Stimulated activated CD4-positive, alpha-beta T cell treated with anti-CD3 and anti-CD28 coated beads, Interleukin-2, amount 100 ng/mL, for 24 hours (primary cell): ENCODE measurements at regions not wholly inside any gene's neighbourhood (a gene's known extent, or its start where the extent isn't known, plus 50 kb on each side); places are given as distances from the start of the nearest gene placed in this dataset.

Experiments used
- DNase-seq, 2 donors: peaks; one replicate each; pipeline ENCODE4 v3.0.0-alpha.2; 2020

- no peak for DNase-seq
Observed at GRCh38 chr12:30144777-30145683, 361.3 kb upstream of the TMTC1 start.

- DNase-seq = no peak
Observed at GRCh38 chr12:30142301-30142700, 358.6 kb upstream of the TMTC1 start.

GRCh38 chr12:30138483-30138882, 354.7 kb upstream of the TMTC1 start:
- DNase-seq = no peak

GRCh38 chr12:30136696-30137095, 353.0 kb upstream of the TMTC1 start:
- DNase-seq = no peak

- no peak for DNase-seq
Observed at GRCh38 chr12:30135776-30136175, 352.0 kb upstream of the TMTC1 start.

- DNase-seq = no peak
Observed at GRCh38 chr12:30134229-30134628, 350.5 kb upstream of the TMTC1 start.

- no peak for DNase-seq
Observed at GRCh38 chr12:30126944-30127343, 343.2 kb upstream of the TMTC1 start.

GRCh38 chr12:30120522-30120921, 336.8 kb upstream of the TMTC1 start:
- no peak for DNase-seq

- DNase-seq = no peak
Observed at GRCh38 chr12:30117483-30117882, 333.7 kb upstream of the TMTC1 start.

- no peak for DNase-seq
Observed at GRCh38 chr12:30111719-30112118, 328.0 kb upstream of the TMTC1 start.

GRCh38 chr12:30110958-30111586, 327.3 kb upstream of the TMTC1 start:
- no peak for DNase-seq

- no peak for DNase-seq
Observed at GRCh38 chr12:30110498-30110897, 326.8 kb upstream of the TMTC1 start.

GRCh38 chr12:30108666-30109065, 324.9 kb upstream of the TMTC1 start:
- DNase-seq = no peak

- no peak for DNase-seq
Observed at GRCh38 chr12:30106204-30106965, 322.6 kb upstream of the TMTC1 start.

GRCh38 chr12:30105505-30105904, 321.8 kb upstream of the TMTC1 start:
- DNase-seq = no peak

- DNase-seq = no peak
Observed at GRCh38 chr12:30104971-30105370, 321.2 kb upstream of the TMTC1 start.

- DNase-seq = no peak
Observed at GRCh38 chr12:30100741-30101140, 317.0 kb upstream of the TMTC1 start.

- no peak for DNase-seq
Observed at GRCh38 chr12:30098677-30099076, 314.9 kb upstream of the TMTC1 start.

- DNase-seq = no peak
Observed at GRCh38 chr12:30095511-30095910, 311.8 kb upstream of the TMTC1 start.

GRCh38 chr12:30092983-30093617, 309.4 kb upstream of the TMTC1 start:
- no peak for DNase-seq

- no peak for DNase-seq
Observed at GRCh38 chr12:30090258-30090657, 306.5 kb upstream of the TMTC1 start.

GRCh38 chr12:30088259-30088995, 304.7 kb upstream of the TMTC1 start:
- no peak for DNase-seq
